Liver (tissue), 8 donors: ENCODE measurements at regions not wholly inside any gene's neighbourhood (a gene's known extent, or its start where the extent isn't known, plus 50 kb on each side); places are given as distances from the start of the nearest gene placed in this dataset.

Source experiments
- DNase-seq: peaks from one replicate; pipeline ENCODE4 v3.0.0-alpha.2; 2017; ENCODE audit warnings: low spot score
- H3K27ac ChIP-seq, 2 donors: one replicate each; pipeline ENCODE4 v1.7.0; 2013; ENCODE audit warnings: inconsistent platforms in 2 of 2, low read length in 2 of 2, control low read depth in 1 of 2, low read depth in 1 of 2, mild to moderate bottlenecking in 1 of 2
- H3K27me3 ChIP-seq, 4 donors: one replicate each; pipeline versions ENCODE4 v1.6.1 to v1.7.0; 2013; ENCODE audit warnings: low read length in 3 of 4, inconsistent platforms in 1 of 4, mild to moderate bottlenecking in 1 of 4, moderate library complexity in 1 of 4; ENCODE audit not compliant: control insufficient read depth in 4 of 4, insufficient read depth in 4 of 4
- H3K36me3 ChIP-seq, 4 donors: one replicate each; pipeline versions ENCODE4 v1.6.1 to v1.7.0; 2013; ENCODE audit warnings: low read length in 3 of 4, mild to moderate bottlenecking in 3 of 4, low read depth in 1 of 4, moderate library complexity in 1 of 4; ENCODE audit not compliant: control insufficient read depth in 4 of 4, insufficient read depth in 3 of 4
- H3K4me1 ChIP-seq, 4 donors: one replicate each; pipeline versions ENCODE4 v1.6.1 to v1.7.0; 2013; ENCODE audit warnings: low read length in 3 of 4, mild to moderate bottlenecking in 3 of 4, moderate library complexity in 1 of 4; ENCODE audit not compliant: control insufficient read depth in 4 of 4, insufficient read depth in 4 of 4
- H3K4me3 ChIP-seq, 3 donors: one replicate each; pipeline versions ENCODE4 v1.6.1 to v1.7.0; 2013; ENCODE audit warnings: low read length in 3 of 3, control low read depth in 1 of 3, low read depth in 1 of 3, mild to moderate bottlenecking in 1 of 3
- H3K9ac ChIP-seq, 2 donors: one replicate each; pipeline ENCODE4 v1.7.0; 2013; ENCODE audit warnings: low read length in 2 of 2, mild to moderate bottlenecking in 2 of 2, moderate library complexity in 2 of 2, control low read depth in 1 of 2, low read depth in 1 of 2
- H3K9me3 ChIP-seq, 4 donors: one replicate each; pipeline versions ENCODE4 v1.6.1 to v1.7.0; 2013; ENCODE audit warnings: low read length in 3 of 4; ENCODE audit not compliant: control insufficient read depth in 4 of 4
- ATF3 ChIP-seq: IDR thresholded peaks from 2 replicates; pipeline ENCODE4 v1.6.1; 2016; ENCODE audit warnings: antibody characterized with exemption
- CTCF ChIP-seq: fragments of 150-350 bp; IDR thresholded peaks from 2 replicates; pipeline ENCODE4 v1.5.1; 2017; ENCODE audit warnings: improper control_type of control experiment, low read depth, low read length; ENCODE audit not compliant: missing input control
- EGR1 ChIP-seq, 2 donors: IDR thresholded peaks; 2 replicates each; pipeline ENCODE4 v1.6.1; 2016 to 2018; ENCODE audit warnings: antibody characterized with exemption in 2 of 2, low read depth in 2 of 2
- FOXA2 ChIP-seq: IDR thresholded peaks from 2 replicates; pipeline ENCODE4 v1.6.1; 2016; ENCODE audit warnings: antibody characterized with exemption
- GABPA ChIP-seq, 2 donors: IDR thresholded peaks in 1 of 2; conservative IDR thresholded peaks in 1 of 2; 2 replicates each; pipeline ENCODE4 v1.6.1; 2016; ENCODE audit warnings: antibody characterized with exemption in 2 of 2, mild to moderate bottlenecking in 1 of 2, moderate library complexity in 1 of 2
- HNF4A ChIP-seq, 2 donors: conservative IDR thresholded peaks; 2 replicates each; pipeline ENCODE4 v1.6.1; 2016; ENCODE audit warnings: antibody characterized with exemption in 2 of 2, mild to moderate bottlenecking in 2 of 2
- HNF4G ChIP-seq: IDR thresholded peaks from 2 replicates; pipeline ENCODE4 v1.6.1; 2016; ENCODE audit warnings: antibody characterized with exemption
- JUND ChIP-seq, 2 donors: IDR thresholded peaks; 2 replicates each; pipeline ENCODE4 v1.6.1; 2016; ENCODE audit warnings: antibody characterized with exemption in 2 of 2
- MAX ChIP-seq: IDR thresholded peaks from 2 replicates; pipeline ENCODE4 v1.6.1; 2016; ENCODE audit warnings: antibody characterized with exemption
- NR2F2 ChIP-seq: IDR thresholded peaks from 2 replicates; pipeline ENCODE4 v1.6.1; 2016; ENCODE audit warnings: antibody characterized with exemption
- RAD21 ChIP-seq, 2 donors: IDR thresholded peaks; 2 replicates each; pipeline ENCODE4 v1.6.1; 2016; ENCODE audit warnings: antibody characterized with exemption in 2 of 2, mild to moderate bottlenecking in 2 of 2
- REST ChIP-seq: IDR thresholded peaks from 2 replicates; pipeline ENCODE4 v1.6.1; 2016; ENCODE audit warnings: antibody characterized with exemption, mild to moderate bottlenecking
- SP1 ChIP-seq: IDR thresholded peaks from 2 replicates; pipeline ENCODE4 v1.6.1; 2018; ENCODE audit warnings: antibody characterized with exemption, mild to moderate bottlenecking
- TAF1 ChIP-seq: conservative IDR thresholded peaks from 2 replicates; pipeline ENCODE4 v1.6.1; 2016; ENCODE audit warnings: antibody characterized with exemption, mild to moderate bottlenecking
- YY1 ChIP-seq: IDR thresholded peaks from 2 replicates; pipeline ENCODE4 v1.6.1; 2016; ENCODE audit warnings: antibody characterized with exemption, mild to moderate bottlenecking
- WGBS: extraction: QIAGEN DNeasy Blood & Tissue Kit; methylation state at CpG from one replicate; pipeline ENCODE4 v1.1.7; 2013; 5-methylcytosine and 5-hydroxymethylcytosine counted together
- TF ChIP-seq, protein P1 (sequence below): IDR thresholded peaks from 2 replicates; pipeline ENCODE4 v1.6.1; 2016; ENCODE audit warnings: antibody characterized with exemption
- donor health status: healthy.
- donor health status: healthy.
- donor health status: healthy.
- donor health status: healthy.
- donor health status: healthy.

DNA sequence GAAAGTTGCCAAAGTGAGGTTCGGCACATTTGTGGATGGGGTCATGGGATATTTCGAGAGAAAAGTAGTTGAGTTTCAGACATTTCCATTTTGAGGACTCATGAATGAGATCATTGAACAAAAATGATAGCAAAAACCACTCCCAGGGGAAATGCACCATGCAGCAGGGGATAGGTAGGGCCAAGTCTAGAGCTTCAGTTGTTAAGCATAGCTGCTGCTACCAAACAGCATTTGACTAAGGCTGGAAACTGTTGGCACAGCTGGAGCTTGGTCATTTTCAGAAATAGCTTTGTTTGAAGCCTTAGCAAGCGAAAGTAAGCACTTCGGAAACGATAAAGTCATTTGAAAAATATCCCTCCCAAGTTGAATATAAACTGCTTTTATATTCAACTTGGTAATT is 431.8 kb downstream of the SOCS6 start:
- Histone ChIP-seq H3K27ac (no peak overlapping the region), H3K9ac (no peak overlapping the region), H3K36me3 (no peaks in the 10 kb centered on the region), H3K4me3 (no peak overlapping the region), H3K27me3 (no peaks in the 10 kb centered on the region), H3K9me3 (no peaks in the 10 kb centered on the region), H3K4me1 (no peaks in the 10 kb centered on the region)
- no peak for DNase-seq
- TF ChIP-seq CTCF (no peak), REST (no peak), JUND (IDR thresholded peaks at IDR 0.05) (no peak), YY1 (no peak), SP1 (no peak), ATF3 (no peak), MAX (no peak), TAF1 (no peak)
- WGBS, result 89% methylated on average over 5 of the region's 5 CpGs

GRCh38 chr18:70709720-70710119 is 420.9 kb downstream of the SOCS6 start:
- Histone ChIP-seq H3K4me3 (no peak overlapping the region), H3K4me1 (no peaks in the 10 kb centered on the region), H3K9ac (no peak overlapping the region), H3K9me3 (peaks cover 0 to 2% (median 0%) of the 10 kb centered on the region in 4 donors), H3K36me3 (no peaks in the 10 kb centered on the region), H3K27me3 (no peaks in the 10 kb centered on the region), H3K27ac (no peak overlapping the region)
- no peak for TF ChIP-seq ATF3
- no peak for TF ChIP-seq JUND (IDR thresholded peaks at IDR 0.05)
- TF ChIP-seq, protein P1, sequence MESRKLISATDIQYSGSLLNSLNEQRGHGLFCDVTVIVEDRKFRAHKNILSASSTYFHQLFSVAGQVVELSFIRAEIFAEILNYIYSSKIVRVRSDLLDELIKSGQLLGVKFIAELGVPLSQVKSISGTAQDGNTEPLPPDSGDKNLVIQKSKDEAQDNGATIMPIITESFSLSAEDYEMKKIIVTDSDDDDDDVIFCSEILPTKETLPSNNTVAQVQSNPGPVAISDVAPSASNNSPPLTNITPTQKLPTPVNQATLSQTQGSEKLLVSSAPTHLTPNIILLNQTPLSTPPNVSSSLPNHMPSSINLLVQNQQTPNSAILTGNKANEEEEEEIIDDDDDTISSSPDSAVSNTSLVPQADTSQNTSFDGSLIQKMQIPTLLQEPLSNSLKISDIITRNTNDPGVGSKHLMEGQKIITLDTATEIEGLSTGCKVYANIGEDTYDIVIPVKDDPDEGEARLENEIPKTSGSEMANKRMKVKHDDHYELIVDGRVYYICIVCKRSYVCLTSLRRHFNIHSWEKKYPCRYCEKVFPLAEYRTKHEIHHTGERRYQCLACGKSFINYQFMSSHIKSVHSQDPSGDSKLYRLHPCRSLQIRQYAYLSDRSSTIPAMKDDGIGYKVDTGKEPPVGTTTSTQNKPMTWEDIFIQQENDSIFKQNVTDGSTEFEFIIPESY, result no peak
- TF ChIP-seq SP1, result no peak
- TF ChIP-seq EGR1 (IDR thresholded peaks at IDR 0.05; ENCODE audit: low read depth in 2 of 2), result no peak
- no peak for TF ChIP-seq REST
- no peak for TF ChIP-seq FOXA2
- TF ChIP-seq NR2F2, result no peak
- no peak for TF ChIP-seq GABPA (IDR thresholded peaks at IDR 0.05 in 1 of 2, conservative IDR thresholded peaks at IDR 0.05 in 1 of 2)
- TF ChIP-seq CTCF, result no peak
- TF ChIP-seq YY1, result no peak
- no peak for TF ChIP-seq HNF4A (conservative IDR thresholded peaks at IDR 0.05)
- TF ChIP-seq HNF4G, result no peak
- TF ChIP-seq TAF1, result no peak
- TF ChIP-seq RAD21 (IDR thresholded peaks at IDR 0.05), result no peak
- no peak for DNase-seq
- 80% methylated on average over 3 of the region's 3 CpGs for WGBS
